Stomach (tissue), 8 donors: ENCODE measurements at regions not wholly inside any gene's neighbourhood (a gene's known extent, or its start where the extent isn't known, plus 50 kb on each side); places are given as distances from the start of the nearest gene placed in this dataset.
"Not testable (repeated sequence)": the region's sequence is repeated elsewhere in the genome, so short reads cannot be mapped to it uniquely, and the experiment has no call there.

Experiments
- DNase-seq, 2 donors: peaks; one replicate each; pipeline versions ENCODE4 v3.0.0 to v3.0.0-alpha.2; 2013 to 2019
- H3K27ac ChIP-seq, 5 donors: fragments of 200-600 bp in 4 of 5; sonication (generic) in 4 of 5; one replicate each; pipeline ENCODE4 v1.5.1; 2013 to 2019; ENCODE audit warnings: mild to moderate bottlenecking in 1 of 5, moderate library complexity in 1 of 5
- H3K27me3 ChIP-seq, 3 donors: fragments of 200-600 bp; sonication (generic); one replicate each; pipeline ENCODE4 v1.5.1; 2017 to 2019; ENCODE audit warnings: mixed run types in 1 of 3
- H3K36me3 ChIP-seq, 4 donors: fragments of 200-600 bp; sonication (generic); 1 replicate in 3 of 4; 2 replicates in 1 of 4; pipeline ENCODE4 v1.5.1; 2016 to 2019
- H3K4me1 ChIP-seq, 4 donors: fragments of 200-600 bp; sonication (generic); one replicate each; pipeline ENCODE4 v1.5.1; 2016 to 2019
- H3K4me3 ChIP-seq, 4 donors: fragments of 200-600 bp; sonication (generic) in 3 of 4; one replicate each; pipeline ENCODE4 v1.5.1; 2016 to 2019; ENCODE audit warnings: mild to moderate bottlenecking in 1 of 4
- H3K9me3 ChIP-seq, 4 donors: fragments of 200-600 bp; sonication (generic); one replicate each; pipeline ENCODE4 v1.5.1; 2016 to 2019
- EP300 ChIP-seq: sonication (generic); formaldehyde crosslinking; IDR thresholded peaks from one replicate; pipeline ENCODE4 v1.6.1; 2017; ENCODE audit warnings: antibody characterized with exemption
- POLR2A ChIP-seq, 4 donors: fragments of 450-650 bp; IDR thresholded peaks; one replicate each; pipeline ENCODE4 v1.6.1; 2016; ENCODE audit warnings: antibody characterized with exemption in 4 of 4, control low read depth in 2 of 4, mild to moderate bottlenecking in 1 of 4, moderate library complexity in 1 of 4
- POLR2AphosphoS5 ChIP-seq, 3 donors: sonication (generic); formaldehyde crosslinking; IDR thresholded peaks; one replicate each; pipeline ENCODE4 v1.6.1; 2016; ENCODE audit warnings: antibody characterized with exemption in 3 of 3
- WGBS, 5 donors: extraction: QIAGEN DNeasy Blood & Tissue Kit in 3 of 5; methylation state at CpG; one replicate each; pipeline versions ENCODE4 v1.1.5 to v1.1.7; 2013 to 2018; 5-methylcytosine and 5-hydroxymethylcytosine counted together
- intact Hi-C: fragments of 100-400 bp; cut with DNase I; formaldehyde crosslinking; loops from one replicate; pipeline ENCODE4 v1.15.1; 2023; ENCODE audit warnings: low total_unique reads
- TF ChIP-seq, protein P1 (sequence below), 7 experiments: fragments of 450-650 bp in 4 of 7; fragments of 200-600 bp in 3 of 7; sonication (generic) in 3 of 7; IDR thresholded peaks; one replicate each; pipeline ENCODE4 v1.5.1; 2016 to 2019; ENCODE audit warnings: antibody characterized with exemption in 7 of 7, control low read depth in 2 of 7, mild to moderate bottlenecking in 1 of 7
- donor health status: healthy with polysubstance abuse.
- donor health status: Bipolar disorder and iron deficiency.
- donor health status: healthy.

DNA sequence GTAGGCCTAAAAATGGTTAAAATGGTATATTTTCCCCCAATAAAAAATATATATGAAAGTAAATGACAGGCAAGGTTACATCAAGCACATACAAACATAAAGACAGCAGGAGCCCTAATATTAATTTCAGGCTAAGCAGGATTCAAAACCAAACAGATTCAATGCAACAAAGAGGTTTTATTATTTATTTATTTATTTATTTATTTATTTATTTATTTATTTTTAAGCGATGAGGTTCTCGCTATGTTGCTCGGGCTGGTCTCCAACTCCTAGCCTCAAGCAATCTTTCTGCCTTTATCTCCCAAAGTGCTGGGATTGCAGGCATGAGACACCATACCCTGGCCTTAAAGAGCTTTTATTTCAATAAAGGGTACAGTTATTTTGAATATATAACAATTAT lies 106.4 kb upstream of the SHB start:
- 93 to 99% (median 96%) methylated on average over 3 of the region's 3 CpGs for WGBS, 5 donors
- no peak overlapping the region for H3K4me3 ChIP-seq
- no peaks in the 10 kb centered on the region for H3K36me3 ChIP-seq
- no peaks in the 10 kb centered on the region for H3K27me3 ChIP-seq
- H3K9me3 ChIP-seq, result peaks cover 3 to 15% (median 13%) of the 10 kb centered on the region in 4 donors
- no peak for TF ChIP-seq EP300
- TF ChIP-seq POLR2A (IDR thresholded peaks at IDR 0.05), result no peak
- TF ChIP-seq POLR2AphosphoS5 (IDR thresholded peaks at IDR 0.05), result no peak
- TF ChIP-seq, protein P1, sequence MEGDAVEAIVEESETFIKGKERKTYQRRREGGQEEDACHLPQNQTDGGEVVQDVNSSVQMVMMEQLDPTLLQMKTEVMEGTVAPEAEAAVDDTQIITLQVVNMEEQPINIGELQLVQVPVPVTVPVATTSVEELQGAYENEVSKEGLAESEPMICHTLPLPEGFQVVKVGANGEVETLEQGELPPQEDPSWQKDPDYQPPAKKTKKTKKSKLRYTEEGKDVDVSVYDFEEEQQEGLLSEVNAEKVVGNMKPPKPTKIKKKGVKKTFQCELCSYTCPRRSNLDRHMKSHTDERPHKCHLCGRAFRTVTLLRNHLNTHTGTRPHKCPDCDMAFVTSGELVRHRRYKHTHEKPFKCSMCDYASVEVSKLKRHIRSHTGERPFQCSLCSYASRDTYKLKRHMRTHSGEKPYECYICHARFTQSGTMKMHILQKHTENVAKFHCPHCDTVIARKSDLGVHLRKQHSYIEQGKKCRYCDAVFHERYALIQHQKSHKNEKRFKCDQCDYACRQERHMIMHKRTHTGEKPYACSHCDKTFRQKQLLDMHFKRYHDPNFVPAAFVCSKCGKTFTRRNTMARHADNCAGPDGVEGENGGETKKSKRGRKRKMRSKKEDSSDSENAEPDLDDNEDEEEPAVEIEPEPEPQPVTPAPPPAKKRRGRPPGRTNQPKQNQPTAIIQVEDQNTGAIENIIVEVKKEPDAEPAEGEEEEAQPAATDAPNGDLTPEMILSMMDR (IDR thresholded peaks at IDR 0.05), result no peak
- no peaks in the 10 kb centered on the region for H3K4me1 ChIP-seq
- no peak overlapping the region for H3K27ac ChIP-seq
- DNase-seq, result no peak
- intact Hi-C loops, result no loop called here

DNA sequence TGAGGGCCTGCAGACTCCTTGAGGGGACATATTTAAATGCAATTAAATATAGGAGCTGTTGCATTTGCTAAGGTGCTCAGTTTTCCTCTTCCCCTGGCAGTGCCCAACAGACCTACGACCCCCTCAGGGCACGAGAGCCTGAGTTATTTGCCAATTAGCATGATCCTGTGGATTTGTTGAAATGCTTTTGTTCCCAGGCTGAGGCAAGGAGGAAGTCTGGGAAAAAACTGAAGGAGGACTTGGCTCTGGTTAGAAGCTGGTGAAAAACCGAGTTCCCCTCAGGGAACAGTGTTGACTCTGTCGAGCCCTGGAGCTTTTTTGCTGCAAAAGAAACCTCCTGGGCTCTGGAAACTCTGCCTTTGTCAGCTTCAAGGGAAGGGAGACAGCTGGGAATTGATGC lies 103.6 kb upstream of the SHB start:
- no peak overlapping the region for H3K27ac ChIP-seq
- 13 to 36% (median 17%) methylated on average over 4 of the region's 4 CpGs for WGBS, 5 donors
- H3K36me3 ChIP-seq, result no peaks in the 10 kb centered on the region
- no peak for DNase-seq
- no peaks in the 10 kb centered on the region for H3K27me3 ChIP-seq
- TF ChIP-seq POLR2A (IDR thresholded peaks at IDR 0.05), result no peak
- TF ChIP-seq EP300, result no peak
- TF ChIP-seq, protein P1 (IDR thresholded peaks at IDR 0.05), result no peak
- no peak for TF ChIP-seq POLR2AphosphoS5 (IDR thresholded peaks at IDR 0.05)
- intact Hi-C loops, result no loop called here
- no peaks in the 10 kb centered on the region for H3K4me1 ChIP-seq
- H3K9me3 ChIP-seq, result peaks cover 8 to 29% (median 21%) of the 10 kb centered on the region in 4 donors
- no peak overlapping the region for H3K4me3 ChIP-seq

DNA sequence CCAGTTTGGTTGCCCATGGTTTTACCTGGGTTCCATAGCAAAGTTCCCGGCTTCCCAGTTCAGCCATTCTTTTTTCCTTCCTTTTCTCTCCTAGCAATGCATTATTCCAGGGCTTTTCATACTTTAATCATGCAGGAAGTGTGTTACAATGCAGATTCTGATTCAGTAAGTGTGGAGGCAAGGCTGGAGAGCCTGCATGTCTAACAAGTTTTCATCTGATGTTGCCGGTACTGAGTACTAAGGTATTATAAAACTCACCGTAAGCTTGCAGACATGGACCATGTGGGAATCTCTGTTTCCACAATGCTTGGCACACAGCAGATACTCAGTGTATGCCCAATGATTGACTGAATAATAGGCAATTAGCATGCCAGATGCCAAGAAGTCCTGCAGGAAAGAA lies 102.9 kb upstream of the SHB start:
- Histone ChIP-seq H3K27me3 (no peaks in the 10 kb centered on the region), H3K4me1 (no peaks in the 10 kb centered on the region), H3K36me3 (no peaks in the 10 kb centered on the region), H3K9me3 (peaks cover 8 to 29% (median 21%) of the 10 kb centered on the region in 4 donors), H3K4me3 (no peak overlapping the region), H3K27ac (no peak overlapping the region)
- TF ChIP-seq EP300 (no peak), POLR2A (IDR thresholded peaks at IDR 0.05) (no peak), POLR2AphosphoS5 (IDR thresholded peaks at IDR 0.05) (no peak)
- TF ChIP-seq, protein P1 (IDR thresholded peaks at IDR 0.05), result no peak
- WGBS, 5 donors, result 57 to 80% (median 62%) methylated on average over 3 of the region's 3 CpGs
- intact Hi-C loops, result no loop called here
- DNase-seq, result no peak

DNA sequence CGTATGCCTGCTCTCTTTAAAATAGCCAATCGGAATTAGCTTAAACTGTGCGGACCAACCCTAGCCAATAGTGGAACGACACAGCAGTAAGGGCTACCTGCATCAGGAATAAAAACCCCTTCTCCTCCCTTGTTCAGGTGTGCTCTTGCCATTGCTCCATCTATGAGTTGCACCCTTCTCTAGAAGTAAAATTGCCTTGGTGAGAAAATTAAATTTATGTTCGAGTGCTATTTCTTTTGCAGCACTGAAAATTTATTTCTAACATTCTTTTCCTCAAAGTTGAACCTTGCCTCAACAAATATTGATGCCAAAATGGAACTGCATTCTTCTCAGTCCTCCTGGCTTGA lies 102.5 kb upstream of the SHB start:
- intact Hi-C loops, result no loop called here
- 87 to 93% (median 89%) methylated on average over 5 of the region's 5 CpGs for WGBS, 5 donors
- DNase-seq, result no peak
- H3K27me3 ChIP-seq, result no peaks in the 10 kb centered on the region
- no peak for TF ChIP-seq EP300
- no peak for TF ChIP-seq POLR2A (IDR thresholded peaks at IDR 0.05)
- TF ChIP-seq POLR2AphosphoS5 (IDR thresholded peaks at IDR 0.05), result no peak
- TF ChIP-seq, protein P1 (IDR thresholded peaks at IDR 0.05), result no peak
- no peak overlapping the region for H3K4me3 ChIP-seq
- peaks cover 8 to 29% (median 21%) of the 10 kb centered on the region in 4 donors for H3K9me3 ChIP-seq
- no peaks in the 10 kb centered on the region for H3K36me3 ChIP-seq
- H3K27ac ChIP-seq, result no peak overlapping the region
- no peaks in the 10 kb centered on the region for H3K4me1 ChIP-seq

DNA sequence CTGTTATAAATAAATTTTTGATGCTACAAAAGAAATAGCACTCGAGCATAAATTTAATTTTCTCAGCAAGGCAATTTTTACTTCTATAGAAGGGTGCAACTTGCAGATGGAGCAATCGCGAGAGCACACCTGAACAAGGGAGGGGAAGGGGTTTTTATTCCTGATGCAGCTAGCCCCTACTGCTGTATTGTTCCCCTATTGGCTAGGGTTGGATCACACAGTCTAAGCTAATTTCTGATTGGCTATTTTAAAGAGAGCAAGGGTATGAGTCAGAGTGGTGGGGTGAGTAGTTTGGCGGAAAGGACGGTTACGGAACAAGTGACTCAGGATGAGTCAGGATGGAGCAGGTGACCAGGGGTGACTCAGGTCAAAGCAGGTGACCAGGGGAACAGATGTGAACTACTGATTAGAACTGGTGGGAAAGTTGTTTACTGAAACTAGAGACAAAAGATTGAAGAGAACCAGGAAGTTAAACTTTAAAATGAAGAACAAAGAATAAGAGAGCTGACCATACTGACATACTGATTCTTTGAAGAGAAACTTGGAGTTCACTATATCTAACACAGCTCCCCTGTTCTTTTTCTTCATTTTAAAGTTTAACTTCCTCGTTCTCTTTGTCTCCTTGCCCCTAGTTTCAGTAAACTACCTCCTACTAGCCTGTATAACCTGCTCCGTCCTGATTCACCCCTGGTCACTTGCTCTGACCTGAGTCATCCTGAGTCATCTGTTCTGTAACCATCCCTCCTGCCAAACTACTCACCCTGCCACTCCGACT lies 101.9 kb upstream of the SHB start:
- peaks cover 8 to 29% (median 21%) of the 10 kb centered on the region in 4 donors for H3K9me3 ChIP-seq
- H3K27ac ChIP-seq, H3K4me1 ChIP-seq, H3K27me3 ChIP-seq, H3K4me3 ChIP-seq, intact Hi-C loops, H3K36me3 ChIP-seq: not testable (repeated sequence)
- peak in 1 of 2 donors; percentile 31 for DNase-seq
- WGBS, 5 donors, result 76 to 87% (median 82%) methylated on average over 9 of the region's 9 CpGs

DNA sequence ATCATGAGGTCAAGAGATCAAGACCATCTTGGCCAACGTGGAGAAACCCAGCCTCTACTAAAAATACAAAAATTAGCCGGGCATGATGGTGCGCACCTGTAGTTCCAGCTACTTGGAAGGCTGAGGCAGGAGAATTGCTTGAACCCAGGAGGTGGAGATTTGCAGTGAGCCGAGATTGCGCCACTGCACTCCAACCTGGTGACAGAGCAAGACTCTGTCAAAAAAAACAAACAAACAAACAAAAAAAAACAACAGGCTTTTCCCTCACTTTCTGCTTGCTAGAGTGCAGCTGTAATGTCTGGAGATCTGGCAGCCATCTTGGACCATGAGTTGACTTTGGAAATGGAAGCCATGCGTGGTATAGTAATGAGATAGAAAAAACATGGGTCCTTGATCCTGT lies 101.1 kb upstream of the SHB start:
- 89 to 97% (median 93%) methylated on average over 6 of the region's 6 CpGs for WGBS, 5 donors

More for the DNA sequence above, 101.1 kb upstream of the SHB start:
- intact Hi-C loops, H3K27ac ChIP-seq, H3K4me1 ChIP-seq, H3K36me3 ChIP-seq, H3K27me3 ChIP-seq, DNase-seq, H3K4me3 ChIP-seq: not testable (repeated sequence)
- H3K9me3 ChIP-seq, result peaks cover 8 to 29% (median 21%) of the 10 kb centered on the region in 4 donors
